ENCODE measurements at regions not wholly inside any gene's neighbourhood (a gene's known extent, or its start where the extent isn't known, plus 50 kb on each side); places are given as distances from the start of the nearest gene placed in this dataset.

- no peak for DNase-seq
These were observed 104.3 kb downstream of the METTL4 start for GRCh38 chr18:2466978-2467377.

- no peak for DNase-seq
These were observed 103.3 kb downstream of the METTL4 start for GRCh38 chr18:2468051-2468450.

DNA sequence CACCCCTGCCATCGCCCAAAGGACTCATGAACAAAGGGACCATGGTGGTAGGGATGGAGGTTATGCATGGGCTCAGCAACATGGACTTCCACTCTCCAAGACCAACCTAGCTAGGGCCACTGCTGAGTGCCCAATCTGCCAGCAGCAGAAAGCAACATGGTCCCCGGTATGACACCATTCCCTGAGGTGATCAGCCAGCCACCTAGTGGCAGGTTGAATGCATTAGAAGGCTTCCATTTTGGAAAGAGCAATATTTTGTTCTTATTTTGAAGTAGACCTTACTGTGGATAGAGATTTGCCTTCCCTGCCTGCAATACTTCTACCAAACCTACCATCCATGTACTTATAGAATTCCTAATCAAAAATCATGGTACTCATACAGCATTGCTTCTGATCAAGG, 99.8 kb downstream of the METTL4 start:
- DNase-seq = no peak

DNA sequence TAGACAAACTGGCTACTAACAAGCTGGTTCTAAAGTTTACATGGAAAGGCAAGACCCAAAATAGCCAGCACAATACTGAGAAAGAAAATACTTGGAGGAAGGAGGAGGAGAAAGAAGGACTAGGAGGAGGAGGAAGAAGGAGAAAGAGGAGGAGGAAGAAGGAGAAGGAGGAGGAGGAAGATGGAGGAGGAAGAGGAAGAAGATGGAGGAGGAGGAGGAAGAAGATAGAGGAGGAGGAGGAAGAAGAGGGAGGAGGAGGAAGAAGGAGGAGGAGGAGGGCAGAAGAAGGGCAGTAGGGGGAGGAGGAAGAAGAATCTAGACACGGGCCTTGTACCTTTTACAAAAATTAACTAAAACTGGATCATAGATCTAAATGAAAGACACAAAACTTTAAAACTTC, 92.6 kb downstream of the METTL4 start:
- DNase-seq = no peak

DNA sequence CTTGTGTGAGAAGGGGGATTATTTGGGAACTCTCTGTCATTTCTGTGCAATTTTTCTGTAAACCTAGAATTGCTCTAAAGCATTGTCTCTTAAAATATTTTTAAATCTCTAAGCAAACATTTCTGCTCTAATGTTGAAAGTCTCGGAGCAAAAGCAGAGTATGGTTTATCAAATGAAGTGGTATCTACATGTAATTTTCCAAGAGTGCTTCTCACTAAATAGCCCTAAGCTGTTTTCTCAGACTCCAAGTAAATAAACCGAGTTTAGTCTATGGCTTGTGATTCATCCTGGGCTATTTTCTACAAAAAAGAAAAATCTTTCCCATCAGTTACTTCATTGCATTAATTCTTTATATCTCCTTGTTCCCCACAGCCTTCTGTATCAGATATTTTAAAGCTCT, 90.8 kb downstream of the METTL4 start:
- DNase-seq = no peak

DNA sequence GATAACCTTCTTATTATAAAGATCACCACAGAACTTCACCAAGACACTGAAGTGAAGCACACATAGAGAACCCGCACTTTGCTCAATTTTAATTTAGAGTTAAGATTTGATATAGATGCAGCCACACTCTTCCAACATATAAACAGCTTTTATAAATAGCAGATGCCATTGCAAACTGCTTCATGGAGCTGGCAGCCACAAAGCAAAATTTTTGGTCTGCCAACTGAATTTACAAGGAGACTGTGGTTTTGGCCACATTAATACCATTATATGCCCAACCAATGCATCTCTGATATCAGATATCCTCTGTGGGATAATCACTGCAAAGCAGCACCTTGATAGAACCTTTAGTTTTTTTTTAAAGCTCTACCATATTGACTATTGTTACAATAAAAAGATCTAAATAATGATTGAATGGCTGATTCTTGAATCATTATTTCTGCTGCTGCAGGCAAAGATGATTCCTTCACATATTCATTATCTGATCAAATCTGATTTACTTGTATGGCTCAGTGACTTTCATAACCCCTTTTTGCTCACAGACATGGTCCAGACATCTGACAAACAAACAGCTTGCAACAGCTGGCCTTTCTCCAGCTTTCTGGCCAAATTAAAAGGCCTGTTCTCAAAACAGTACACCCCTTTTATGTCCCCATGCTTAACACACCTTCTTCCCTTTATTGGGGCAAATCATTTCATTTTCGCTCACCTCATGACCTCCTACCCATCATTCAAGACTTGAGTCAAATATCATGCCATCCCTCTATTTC, 88.4 kb downstream of the METTL4 start:
- DNase-seq = no peak

DNA sequence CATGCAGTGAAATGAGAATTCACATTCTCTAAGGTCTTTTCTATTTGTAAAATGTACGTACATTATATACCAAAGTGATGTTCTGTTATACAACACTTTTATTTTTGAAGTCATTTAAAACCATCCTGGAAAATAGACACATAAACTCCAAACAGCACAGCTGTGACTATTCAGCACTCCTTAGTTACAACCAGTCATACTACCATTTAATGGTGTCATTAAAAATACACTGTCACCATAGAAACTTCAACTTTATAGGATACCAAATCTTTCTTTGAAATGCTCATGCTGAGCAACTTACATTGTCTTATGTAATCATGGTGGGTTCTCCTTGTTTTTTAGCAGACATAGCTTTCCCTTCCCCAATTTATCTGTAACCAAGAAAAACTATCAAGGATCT, 85.3 kb downstream of the METTL4 start:
- DNase-seq = no peak

DNA sequence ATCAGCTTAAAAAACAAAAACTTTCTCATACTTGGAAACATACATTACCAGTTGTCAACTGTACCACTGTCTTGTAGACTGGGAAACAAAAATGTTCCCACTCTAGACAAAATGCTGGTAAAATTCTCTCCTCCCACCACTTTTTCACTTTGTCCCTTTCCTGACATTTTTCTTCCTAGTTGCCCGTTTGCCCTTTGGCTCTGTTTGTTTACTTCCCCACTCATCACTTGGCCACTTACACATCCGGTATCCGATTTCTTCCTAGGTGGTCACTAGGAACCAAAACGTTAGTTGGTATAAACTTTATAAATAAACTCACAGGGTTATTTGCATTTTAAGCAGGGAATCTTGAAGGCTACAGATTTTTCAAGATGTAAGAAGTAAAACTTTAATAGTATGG, 84.9 kb downstream of the METTL4 start:
- no peak for DNase-seq
